ENCODE measurements at regions not wholly inside any gene's neighbourhood (a gene's known extent, or its start where the extent isn't known, plus 50 kb on each side); places are given as distances from the start of the nearest gene placed in this dataset.

DNA sequence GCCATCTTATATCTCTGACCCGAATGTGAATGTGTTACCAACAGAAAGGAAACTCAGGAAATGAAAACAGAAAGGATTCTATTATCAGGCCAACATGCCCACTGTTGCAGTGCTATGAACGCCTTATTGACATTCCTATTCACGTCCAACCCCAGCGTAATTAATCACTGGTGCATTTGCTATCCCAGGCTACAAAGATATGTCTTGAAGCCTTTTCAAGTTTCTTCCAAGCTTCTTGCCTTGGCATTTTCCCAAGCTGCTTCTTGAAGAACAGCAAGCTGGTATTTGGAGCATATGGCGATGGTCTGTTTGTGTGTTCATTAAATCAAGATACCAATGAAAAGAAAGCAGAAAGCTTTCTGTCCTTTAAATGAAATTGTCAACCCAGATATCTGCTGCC lies 579.2 kb upstream of the ZNF462 start:
- no peak overlapping the region for H3K27ac Mint-ChIP-seq

DNA sequence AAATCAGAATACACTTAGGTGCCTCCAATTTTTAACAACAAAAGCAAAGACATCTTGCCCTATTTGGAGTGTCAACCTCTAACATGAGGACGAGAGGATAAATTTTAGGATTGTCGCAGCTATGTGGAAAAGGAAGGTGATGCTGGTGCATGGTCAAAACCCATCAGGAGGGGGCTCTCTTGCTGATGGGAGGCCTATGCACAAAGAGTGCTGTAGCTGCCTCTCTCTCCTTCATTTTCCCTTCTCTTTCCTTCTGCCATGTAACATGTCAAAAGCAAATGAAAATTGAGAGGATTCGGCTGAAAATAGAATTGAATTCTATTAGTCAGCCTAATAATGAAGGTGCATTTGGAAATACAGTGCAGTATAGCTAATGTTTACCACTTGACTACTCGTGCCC lies 578.7 kb upstream of the ZNF462 start:
- no peaks in the 10 kb centered on the region for H3K36me3 Mint-ChIP-seq
- H3K4me1 ChIP-seq = peaks cover 27% of the 10 kb centered on the region
- H3K4me3 Mint-ChIP-seq = no peak overlapping the region
- H3K9me3 Mint-ChIP-seq = peaks cover 2% of the 10 kb centered on the region
- peak overlapping the region; percentile 71 for H2AFZ ChIP-seq (replicated peaks)
- H3K4me2 ChIP-seq = no peak overlapping the region
- peaks cover 6% of the 10 kb centered on the region for H3F3A ChIP-seq (ENCODE audit: low read depth)
- no peaks in the 10 kb centered on the region for H3K9me3 ChIP-seq (ENCODE audit: low read depth)
- H3K27me3 Mint-ChIP-seq (ENCODE audit: insufficient read depth, low read depth) = no peaks in the 10 kb centered on the region
- H3K27me3 ChIP-seq = no peaks in the 10 kb centered on the region
- peaks cover 4% of the 10 kb centered on the region for H3K36me3 ChIP-seq
- TF ChIP-seq EZH2phosphoT487 (IDR thresholded peaks at IDR 0.05) = no peak
- TF ChIP-seq, protein P1, sequence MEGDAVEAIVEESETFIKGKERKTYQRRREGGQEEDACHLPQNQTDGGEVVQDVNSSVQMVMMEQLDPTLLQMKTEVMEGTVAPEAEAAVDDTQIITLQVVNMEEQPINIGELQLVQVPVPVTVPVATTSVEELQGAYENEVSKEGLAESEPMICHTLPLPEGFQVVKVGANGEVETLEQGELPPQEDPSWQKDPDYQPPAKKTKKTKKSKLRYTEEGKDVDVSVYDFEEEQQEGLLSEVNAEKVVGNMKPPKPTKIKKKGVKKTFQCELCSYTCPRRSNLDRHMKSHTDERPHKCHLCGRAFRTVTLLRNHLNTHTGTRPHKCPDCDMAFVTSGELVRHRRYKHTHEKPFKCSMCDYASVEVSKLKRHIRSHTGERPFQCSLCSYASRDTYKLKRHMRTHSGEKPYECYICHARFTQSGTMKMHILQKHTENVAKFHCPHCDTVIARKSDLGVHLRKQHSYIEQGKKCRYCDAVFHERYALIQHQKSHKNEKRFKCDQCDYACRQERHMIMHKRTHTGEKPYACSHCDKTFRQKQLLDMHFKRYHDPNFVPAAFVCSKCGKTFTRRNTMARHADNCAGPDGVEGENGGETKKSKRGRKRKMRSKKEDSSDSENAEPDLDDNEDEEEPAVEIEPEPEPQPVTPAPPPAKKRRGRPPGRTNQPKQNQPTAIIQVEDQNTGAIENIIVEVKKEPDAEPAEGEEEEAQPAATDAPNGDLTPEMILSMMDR (IDR thresholded peaks at IDR 0.05) = peak; percentile 63
- no peaks in the 10 kb centered on the region for H3K79me2 ChIP-seq (ENCODE audit: low read depth)
- peaks cover 19% of the 10 kb centered on the region for H3K4me1 Mint-ChIP-seq
- no peak overlapping the region for H3K9ac ChIP-seq
- H4K20me1 ChIP-seq (ENCODE audit: low read depth) = no peaks in the 10 kb centered on the region
- DNase-seq (ENCODE audit: low spot score) = peak; percentile 62
- H3K4me3 ChIP-seq = no peak overlapping the region
- no peak overlapping the region for H3K27ac ChIP-seq
- H3K27ac Mint-ChIP-seq = no peak overlapping the region

More for the DNA sequence above, 579.2 kb upstream of the ZNF462 start:
- no peak overlapping the region for H3K9ac ChIP-seq
- Mint-ChIP-seq H3K4me1 (peaks cover 19% of the 10 kb centered on the region), H3K4me3 (no peak overlapping the region), H3K9me3 (peaks cover 2% of the 10 kb centered on the region), H3K36me3 (no peaks in the 10 kb centered on the region), H3K27me3 (ENCODE audit: insufficient read depth, low read depth) (no peaks in the 10 kb centered on the region)
- no peak overlapping the region for H3K27ac ChIP-seq
- H3K4me1 ChIP-seq = peaks cover 27% of the 10 kb centered on the region
- no peaks in the 10 kb centered on the region for H4K20me1 ChIP-seq (ENCODE audit: low read depth)
- no peaks in the 10 kb centered on the region for H3K9me3 ChIP-seq (ENCODE audit: low read depth)
- no peaks in the 10 kb centered on the region for H3K79me2 ChIP-seq (ENCODE audit: low read depth)
- TF ChIP-seq EZH2 (IDR thresholded peaks at IDR 0.05) (no peak), EZH2phosphoT487 (IDR thresholded peaks at IDR 0.05) (no peak)
- H3K27me3 ChIP-seq = no peaks in the 10 kb centered on the region
- DNase-seq (ENCODE audit: low spot score) = no peak
- peaks cover 4% of the 10 kb centered on the region for H3K36me3 ChIP-seq
- peaks cover 6% of the 10 kb centered on the region for H3F3A ChIP-seq (ENCODE audit: low read depth)
- no peak overlapping the region for H3K4me2 ChIP-seq
- H3K4me3 ChIP-seq = no peak overlapping the region
- no peak overlapping the region for H2AFZ ChIP-seq (replicated peaks)

DNA sequence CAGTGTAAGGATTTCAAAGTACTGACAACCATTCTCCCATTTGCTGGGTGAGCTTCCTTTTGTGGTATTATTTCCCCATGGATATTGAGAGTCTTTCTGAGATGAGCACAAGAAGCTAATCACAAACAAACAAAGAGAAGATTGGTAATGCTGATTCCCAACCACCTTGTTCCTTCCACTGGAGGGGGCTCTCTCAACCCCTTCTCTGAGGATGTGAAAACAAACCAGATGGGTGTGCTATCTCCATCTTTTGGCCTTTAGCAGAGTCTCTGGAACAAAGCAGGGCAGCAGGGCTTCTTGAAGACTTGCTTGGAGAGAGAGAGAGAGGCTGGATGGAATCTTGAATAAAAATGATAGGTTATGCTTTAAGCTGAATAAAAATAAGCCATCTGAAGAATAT lies 576.7 kb upstream of the ZNF462 start:
- Mint-ChIP-seq H3K27ac (peak overlapping the region; percentile 32), H3K4me1 (peaks cover 19% of the 10 kb centered on the region), H3K27me3 (ENCODE audit: insufficient read depth, low read depth) (no peaks in the 10 kb centered on the region), H3K9me3 (peaks cover 2% of the 10 kb centered on the region), H3K4me3 (no peak overlapping the region), H3K36me3 (no peaks in the 10 kb centered on the region)
- Histone ChIP-seq H4K20me1 (ENCODE audit: low read depth) (no peaks in the 10 kb centered on the region), H3K9ac (no peak overlapping the region), H3F3A (ENCODE audit: low read depth) (peaks cover 6% of the 10 kb centered on the region), H3K4me1 (peaks cover 27% of the 10 kb centered on the region), H3K27me3 (no peaks in the 10 kb centered on the region), H3K4me2 (peak overlapping the region; percentile 21), H3K9me3 (ENCODE audit: low read depth) (no peaks in the 10 kb centered on the region), H3K36me3 (no peaks in the 10 kb centered on the region), H3K4me3 (no peak overlapping the region), H3K27ac (no peak overlapping the region), H2AFZ (replicated peaks) (peak overlapping the region; percentile 59), H3K79me2 (ENCODE audit: low read depth) (no peaks in the 10 kb centered on the region)
- peak; percentile 84 for DNase-seq (ENCODE audit: low spot score)
- no peak for TF ChIP-seq EZH2phosphoT487 (IDR thresholded peaks at IDR 0.05)
- no peak for TF ChIP-seq EZH2 (IDR thresholded peaks at IDR 0.05)
- TF ChIP-seq, protein P1 (IDR thresholded peaks at IDR 0.05) = peak; percentile 78

DNA sequence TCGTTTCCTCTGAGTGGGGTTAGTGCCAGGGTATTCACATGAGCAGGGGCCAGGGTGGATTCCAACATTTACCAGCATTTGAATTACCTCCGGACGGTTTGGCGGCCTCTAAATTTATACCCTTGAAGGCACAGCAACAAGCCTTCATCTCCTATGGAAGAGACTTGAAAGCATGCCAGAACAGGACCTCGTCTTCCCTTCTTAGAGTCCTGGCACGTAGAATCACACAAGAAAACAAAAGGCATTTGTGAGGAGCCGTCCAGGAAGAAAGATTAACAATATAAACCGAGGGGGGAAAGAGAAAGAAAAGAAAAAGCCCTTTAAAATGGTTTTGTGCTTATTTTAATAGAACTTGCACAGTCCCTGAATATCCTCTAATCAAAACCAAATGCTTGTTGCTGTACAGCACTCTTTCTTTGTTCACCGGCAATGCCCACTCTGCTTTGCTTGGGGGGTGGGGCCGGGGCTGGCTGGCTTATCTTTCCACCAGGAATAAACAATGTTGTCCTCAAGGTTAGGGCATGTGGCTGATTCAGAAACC lies 575.8 kb upstream of the ZNF462 start:
- no peaks in the 10 kb centered on the region for H3K9me3 ChIP-seq (ENCODE audit: low read depth)
- Mint-ChIP-seq H3K27ac (peak overlapping the region; percentile 76), H3K4me3 (peak overlapping the region; percentile 55), H3K4me1 (peaks cover 19% of the 10 kb centered on the region), H3K9me3 (peaks cover 2% of the 10 kb centered on the region), H3K27me3 (ENCODE audit: insufficient read depth, low read depth) (no peaks in the 10 kb centered on the region), H3K36me3 (no peaks in the 10 kb centered on the region)
- peak; percentile 25 for DNase-seq (ENCODE audit: low spot score)
- peak overlapping the region; percentile 12 for H3K27ac ChIP-seq
- peak overlapping the region; percentile 55 for H2AFZ ChIP-seq (replicated peaks)
- peak overlapping the region; percentile 42 for H3K4me2 ChIP-seq
- peaks cover 6% of the 10 kb centered on the region for H3F3A ChIP-seq (ENCODE audit: low read depth)
- TF ChIP-seq EZH2 (IDR thresholded peaks at IDR 0.05) (no peak), EZH2phosphoT487 (IDR thresholded peaks at IDR 0.05) (no peak)
- TF ChIP-seq, protein P1 (IDR thresholded peaks at IDR 0.05) = no peak
- peaks cover 27% of the 10 kb centered on the region for H3K4me1 ChIP-seq
- H3K27me3 ChIP-seq = no peaks in the 10 kb centered on the region
- no peaks in the 10 kb centered on the region for H4K20me1 ChIP-seq (ENCODE audit: low read depth)
- no peaks in the 10 kb centered on the region for H3K79me2 ChIP-seq (ENCODE audit: low read depth)
- no peak overlapping the region for H3K9ac ChIP-seq
- H3K36me3 ChIP-seq = no peaks in the 10 kb centered on the region
- H3K4me3 ChIP-seq = no peak overlapping the region

Data from neural progenitor cell (in vitro differentiated cells).